ENCODE measurements at regions not wholly inside any gene's neighbourhood (a gene's known extent, or its start where the extent isn't known, plus 50 kb on each side); places are given as distances from the start of the nearest gene placed in this dataset.

GRCh38 chr18:45554389-45554737 lies 60.9 kb upstream of the SLC14A2 start:
- H2AFZ ChIP-seq (ENCODE audit: low read length) = no peak overlapping the region
- CTCF ChIA-PET (ENCODE audit: low intra/inter-chr PET ratio, low total read pairs) = no interaction called here
- no peak overlapping the region for H3K27ac ChIP-seq (ENCODE audit: extremely low read length, insufficient read depth, low read length)
- POLR2A ChIA-PET = no interaction called here
- ATAC-seq (no peak), FAIRE-seq (no peak), DNase-seq (ENCODE audit: low spot score) (no peak)
- intact Hi-C loops (cut with micrococcal nuclease; ENCODE audit: unreplicated experiment) = no loop called here
- no peaks in the 10 kb centered on the region for H3K27me3 ChIP-seq (ENCODE audit: control insufficient read depth in 1 of 2, insufficient read depth in 2 of 2, low read length in 2 of 2)
- H3K36me3 ChIP-seq (replicated peaks in 1 of 2; ENCODE audit: control insufficient read depth in 1 of 2, insufficient read depth in 2 of 2, low read length in 2 of 2) = no peaks in the 10 kb centered on the region
- WGBS (ENCODE audit: low lambda C conversion rate) = 23% methylated on average over 6 of the region's 6 CpGs
- TF ChIP-seq ZNF17 (CRISPR knock-in tag; IDR thresholded peaks at IDR 0.05) (no peak), MTF2 (CRISPR knock-in tag; IDR thresholded peaks at IDR 0.05; ENCODE audit: borderline replicate concordance) (no peak)
- H3K9me3 ChIP-seq (ENCODE audit: low read length) = no peaks in the 10 kb centered on the region
- no peaks in the 10 kb centered on the region for H3K79me2 ChIP-seq (ENCODE audit: insufficient read depth, low read length)
- H3K4me3 ChIP-seq (replicated peaks in 1 of 3; ENCODE audit: insufficient read depth in 1 of 3, low read depth in 2 of 3, low read length in 3 of 3) = no peak overlapping the region
- H3K4me1 ChIP-seq (ENCODE audit: insufficient read depth, low read length) = no peaks in the 10 kb centered on the region
- BruUV-seq (replicated peaks) = no TSS peak
- H4K20me1 ChIP-seq (ENCODE audit: insufficient read depth, low read length) = no peaks in the 10 kb centered on the region
- in situ Hi-C loops (cut with HindIII; ENCODE audit: extremely low pct_ligation_motif_present, low pct_unique_long_range_greater_than_20kb) = no loop called here
- no peak overlapping the region for H3K4me2 ChIP-seq (ENCODE audit: low read depth, low read length)
- no peak overlapping the region for H3K9ac ChIP-seq (ENCODE audit: insufficient read depth, low read depth, low read length)

- TF ChIP-seq FOXK1 (CRISPR knock-in tag; IDR thresholded peaks at IDR 0.05; ENCODE audit: borderline replicate concordance, low read depth) (no peak), PRPF4 (IDR thresholded peaks at IDR 0.05; ENCODE audit: low read depth, low read length, poor library complexity, severe bottlenecking) (no peak), CCAR2 (optimal IDR thresholded peaks at IDR 0.05; ENCODE audit: low read depth, low read length) (no peak), ATRX (CRISPR knock-in tag; IDR thresholded peaks at IDR 0.05; ENCODE audit: borderline replicate concordance) (no peak), THAP8 (CRISPR knock-in tag; IDR thresholded peaks at IDR 0.05; ENCODE audit: borderline replicate concordance) (no peak), YEATS4 (CRISPR knock-in tag; IDR thresholded peaks at IDR 0.05; ENCODE audit: borderline replicate concordance) (no peak), YY1 (IDR thresholded peaks at IDR 0.05; ENCODE audit: insufficient read depth, insufficient replicate concordance, low read depth, low read length) (no peak), AGO2 (optimal IDR thresholded peaks at IDR 0.05; ENCODE audit: low read depth, low read length) (no peak), MAX (IDR thresholded peaks at IDR 0.05) (no peak), ZNF143 (CRISPR knock-in tag; IDR thresholded peaks at IDR 0.05) (no peak), BRD4 (CRISPR knock-in tag; IDR thresholded peaks at IDR 0.05) (no peak), MTF1 (CRISPR knock-in tag; IDR thresholded peaks at IDR 0.05) (no peak), ZNF33A (CRISPR knock-in tag; IDR thresholded peaks at IDR 0.05; ENCODE audit: borderline replicate concordance) (no peak), ZNF18 (CRISPR knock-in tag; IDR thresholded peaks at IDR 0.05; ENCODE audit: insufficient replicate concordance) (no peak), ZNF484 (CRISPR knock-in tag; IDR thresholded peaks at IDR 0.05; ENCODE audit: borderline replicate concordance, low read depth) (no peak)
- Histone ChIP-seq H3K9ac (ENCODE audit: insufficient read depth, low read depth, low read length) (no peak overlapping the region), H3K79me2 (ENCODE audit: insufficient read depth, low read length) (no peaks in the 10 kb centered on the region), H3K27ac (ENCODE audit: extremely low read length, insufficient read depth, low read length) (no peak overlapping the region), H3K9me3 (ENCODE audit: low read length) (no peaks in the 10 kb centered on the region), H4K20me1 (ENCODE audit: insufficient read depth, low read length) (no peaks in the 10 kb centered on the region), H3K4me3 (replicated peaks in 1 of 3; ENCODE audit: insufficient read depth in 1 of 3, low read depth in 2 of 3, low read length in 3 of 3) (no peak overlapping the region), H3K27me3 (ENCODE audit: control insufficient read depth in 1 of 2, insufficient read depth in 2 of 2, low read length in 2 of 2) (no peaks in the 10 kb centered on the region), H3K4me2 (ENCODE audit: low read depth, low read length) (no peak overlapping the region), H3K4me1 (ENCODE audit: insufficient read depth, low read length) (no peaks in the 10 kb centered on the region), H2AFZ (ENCODE audit: low read length) (no peak overlapping the region), H3K36me3 (replicated peaks in 1 of 2; ENCODE audit: control insufficient read depth in 1 of 2, insufficient read depth in 2 of 2, low read length in 2 of 2) (no peaks in the 10 kb centered on the region)
- WGBS (ENCODE audit: low lambda C conversion rate) = 25% methylated on average over 2 of the region's 2 CpGs
- FAIRE-seq (no peak), ATAC-seq (no peak), DNase-seq (ENCODE audit: low spot score) (no peak)
- ChIA-PET POLR2A (no interaction called here), CTCF (ENCODE audit: low intra/inter-chr PET ratio, low total read pairs) (no interaction called here)
- intact Hi-C loops (cut with micrococcal nuclease; ENCODE audit: unreplicated experiment) (no loop called here), in situ Hi-C loops (cut with HindIII; ENCODE audit: extremely low pct_ligation_motif_present, low pct_unique_long_range_greater_than_20kb) (no loop called here)
- BruUV-seq (replicated peaks) = no TSS peak
These were observed 59.1 kb upstream of the SLC14A2 start for GRCh38 chr18:45556222-45556621.
